WERI-Rb-1 (cell line): ENCODE measurements at regions not wholly inside any gene's neighbourhood (a gene's known extent, or its start where the extent isn't known, plus 50 kb on each side); places are given as distances from the start of the nearest gene placed in this dataset.

ENCODE experiments used
- DNase-seq: peaks from one replicate; pipeline ENCODE4 v3.0.0-alpha.2; 2020
- H3K27ac ChIP-seq: fragments of 250-450 bp; sonication (Bioruptor Pico); 2 replicates; pipeline ENCODE4 v1.5.1; 2020; ENCODE audit warnings: mild to moderate bottlenecking, moderate library complexity
- H3K27me3 ChIP-seq: fragments of 250-450 bp; sonication (Bioruptor Pico); 2 replicates; pipeline ENCODE4 v1.5.1; 2021; ENCODE audit warnings: mild to moderate bottlenecking, low read depth, moderate library complexity; ENCODE audit not compliant: insufficient read depth, severe bottlenecking
- H3K36me3 ChIP-seq: fragments of 250-450 bp; sonication (Bioruptor Pico); 2 replicates; pipeline ENCODE4 v1.5.1; 2020; ENCODE audit warnings: mild to moderate bottlenecking, moderate library complexity
- H3K4me3 ChIP-seq: 2 replicates; pipeline ENCODE4 v1.5.1; 2011; ENCODE audit warnings: low read depth, mild to moderate bottlenecking, control low read depth, low read length
- H3K9me3 ChIP-seq: fragments of 250-450 bp; sonication (Bioruptor Pico); 2 replicates; pipeline ENCODE4 v1.5.1; 2021; ENCODE audit warnings: mild to moderate bottlenecking, moderate library complexity; ENCODE audit not compliant: severe bottlenecking
- TF ChIP-seq, protein P1 (sequence below): IDR thresholded peaks from 2 replicates; pipeline ENCODE4 v1.5.1; 2011; ENCODE audit warnings: low read depth, mild to moderate bottlenecking, control low read depth, inconsistent platforms, low read length

DNA sequence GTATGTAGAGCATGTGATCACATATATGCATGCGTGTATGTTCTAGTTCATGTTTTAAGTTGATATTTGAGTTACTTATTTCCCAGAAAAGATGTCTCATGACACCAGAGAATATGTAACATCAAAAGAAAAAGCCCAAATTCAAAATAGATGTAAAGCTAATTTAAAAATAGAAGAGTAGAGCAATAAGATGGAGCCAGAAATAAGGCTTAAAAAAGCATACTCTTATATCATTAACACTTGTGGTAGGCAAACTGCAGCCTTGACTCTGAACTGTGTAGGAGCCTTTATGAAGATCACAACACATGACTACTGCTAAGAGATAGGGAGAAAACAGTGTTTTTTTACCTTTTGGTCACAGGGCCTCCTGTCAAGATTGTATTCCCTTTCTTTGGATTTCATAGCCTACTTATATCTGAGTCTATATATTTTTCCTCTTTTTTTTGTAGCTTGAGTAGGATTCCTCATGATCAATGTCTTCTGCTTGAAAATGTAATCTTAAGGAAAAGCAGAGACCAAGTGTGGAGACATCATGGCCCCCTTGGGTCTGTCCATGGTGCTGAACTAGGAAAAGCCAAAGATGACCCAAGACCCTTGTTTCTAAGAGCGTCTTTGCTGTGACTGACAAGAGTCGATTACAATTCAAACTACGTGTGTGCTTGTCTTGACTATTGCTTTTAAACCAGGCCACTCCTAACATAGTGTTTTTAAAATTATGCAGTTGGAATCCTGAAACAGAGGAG lies 390.4 kb downstream of the SHISA9 start:
- Histone ChIP-seq H3K27ac (no peak overlapping the region), H3K4me3 (no peak overlapping the region), H3K36me3 (no peaks in the 10 kb centered on the region), H3K9me3 (no peaks in the 10 kb centered on the region), H3K27me3 (no peaks in the 10 kb centered on the region)
- TF ChIP-seq, protein P1, sequence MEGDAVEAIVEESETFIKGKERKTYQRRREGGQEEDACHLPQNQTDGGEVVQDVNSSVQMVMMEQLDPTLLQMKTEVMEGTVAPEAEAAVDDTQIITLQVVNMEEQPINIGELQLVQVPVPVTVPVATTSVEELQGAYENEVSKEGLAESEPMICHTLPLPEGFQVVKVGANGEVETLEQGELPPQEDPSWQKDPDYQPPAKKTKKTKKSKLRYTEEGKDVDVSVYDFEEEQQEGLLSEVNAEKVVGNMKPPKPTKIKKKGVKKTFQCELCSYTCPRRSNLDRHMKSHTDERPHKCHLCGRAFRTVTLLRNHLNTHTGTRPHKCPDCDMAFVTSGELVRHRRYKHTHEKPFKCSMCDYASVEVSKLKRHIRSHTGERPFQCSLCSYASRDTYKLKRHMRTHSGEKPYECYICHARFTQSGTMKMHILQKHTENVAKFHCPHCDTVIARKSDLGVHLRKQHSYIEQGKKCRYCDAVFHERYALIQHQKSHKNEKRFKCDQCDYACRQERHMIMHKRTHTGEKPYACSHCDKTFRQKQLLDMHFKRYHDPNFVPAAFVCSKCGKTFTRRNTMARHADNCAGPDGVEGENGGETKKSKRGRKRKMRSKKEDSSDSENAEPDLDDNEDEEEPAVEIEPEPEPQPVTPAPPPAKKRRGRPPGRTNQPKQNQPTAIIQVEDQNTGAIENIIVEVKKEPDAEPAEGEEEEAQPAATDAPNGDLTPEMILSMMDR: no peak
- DNase-seq: no peak

DNA sequence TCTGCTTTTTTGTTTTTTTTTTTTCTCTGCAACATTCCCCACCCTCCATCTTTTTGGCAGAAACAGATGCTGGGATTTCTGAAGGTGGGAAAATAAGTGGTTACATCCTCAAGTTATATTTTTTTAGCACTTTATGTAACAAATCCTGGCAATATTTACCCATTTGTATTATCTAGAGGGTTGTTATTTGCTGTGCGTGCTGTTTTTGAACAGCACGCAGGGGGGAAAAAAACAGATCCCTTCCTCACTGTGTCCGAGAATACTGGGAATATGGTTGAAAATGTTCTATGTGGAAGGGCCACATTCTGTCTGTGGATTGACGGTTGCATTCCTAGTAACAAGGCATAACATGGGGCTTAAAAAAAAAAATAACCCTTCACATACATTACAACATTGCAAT lies 394.8 kb downstream of the SHISA9 start:
- H3K36me3 ChIP-seq: no peaks in the 10 kb centered on the region
- no peaks in the 10 kb centered on the region for H3K27me3 ChIP-seq
- no peak for DNase-seq
- no peaks in the 10 kb centered on the region for H3K9me3 ChIP-seq
- no peak overlapping the region for H3K4me3 ChIP-seq
- H3K27ac ChIP-seq: no peak overlapping the region
- TF ChIP-seq, protein P1: no peak

DNA sequence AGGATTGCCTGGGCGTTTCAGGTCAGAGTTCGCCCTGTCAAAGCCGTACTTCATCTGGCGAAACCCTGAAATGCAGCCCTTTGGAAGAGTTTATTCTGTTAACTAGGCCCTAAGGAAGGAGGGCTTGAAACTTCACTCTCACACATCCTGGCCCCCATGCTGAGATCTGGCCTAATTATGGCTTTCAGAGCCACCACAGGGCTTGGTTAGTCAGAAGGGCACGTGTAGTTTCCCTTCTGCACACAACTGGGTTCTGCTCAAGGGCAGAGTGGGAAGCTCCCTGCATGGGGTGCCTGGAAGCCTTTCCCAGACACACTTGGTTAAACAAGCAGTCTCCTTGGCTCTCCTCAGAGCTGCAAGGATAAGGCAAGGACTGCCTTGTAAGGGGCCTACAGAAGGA lies 397.3 kb downstream of the SHISA9 start:
- Histone ChIP-seq H3K27ac (no peak overlapping the region), H3K27me3 (no peaks in the 10 kb centered on the region), H3K9me3 (no peaks in the 10 kb centered on the region), H3K4me3 (no peak overlapping the region), H3K36me3 (no peaks in the 10 kb centered on the region)
- TF ChIP-seq, protein P1: no peak
- no peak for DNase-seq

DNA sequence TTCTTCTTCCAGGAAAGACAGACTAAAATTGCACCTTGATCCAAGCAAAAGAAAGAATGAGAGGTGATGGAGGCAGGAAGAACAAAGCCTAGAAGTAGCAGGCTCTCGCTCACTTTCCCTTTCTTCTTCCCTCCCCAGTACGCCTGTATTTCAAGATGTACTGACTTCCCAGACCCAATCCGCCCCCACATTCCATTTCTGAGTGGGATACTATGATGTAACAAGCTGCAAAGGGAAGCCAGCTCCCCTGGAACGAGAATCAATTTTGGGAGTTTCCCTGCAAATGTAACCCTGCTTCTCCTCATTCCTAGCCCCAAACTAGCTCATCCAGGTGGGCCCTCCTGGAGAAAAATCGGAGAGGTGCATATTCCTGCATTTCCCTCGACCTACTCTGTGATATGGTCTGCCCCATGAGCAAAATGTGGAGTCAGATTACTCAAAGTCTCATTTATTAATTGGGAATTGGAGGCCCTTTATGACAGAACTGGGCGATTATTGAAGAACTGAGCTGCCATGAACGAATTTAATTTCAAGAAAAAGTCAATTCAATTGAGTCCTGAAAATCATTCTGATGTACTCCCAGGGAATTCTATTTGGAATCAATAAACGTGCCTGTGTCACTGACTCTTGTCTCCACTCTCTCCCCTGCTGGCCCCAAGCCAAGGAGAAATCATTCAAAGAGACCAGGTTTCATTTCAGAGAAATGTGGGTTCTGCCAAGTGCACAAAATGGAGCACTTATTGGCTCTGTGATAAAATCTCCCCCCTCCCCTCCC lies 398.9 kb downstream of the SHISA9 start:
- no peak for DNase-seq
- H3K27ac ChIP-seq: no peak overlapping the region
- no peaks in the 10 kb centered on the region for H3K27me3 ChIP-seq
- TF ChIP-seq, protein P1: no peak
- no peaks in the 10 kb centered on the region for H3K9me3 ChIP-seq
- H3K36me3 ChIP-seq: no peaks in the 10 kb centered on the region
- no peak overlapping the region for H3K4me3 ChIP-seq

DNA sequence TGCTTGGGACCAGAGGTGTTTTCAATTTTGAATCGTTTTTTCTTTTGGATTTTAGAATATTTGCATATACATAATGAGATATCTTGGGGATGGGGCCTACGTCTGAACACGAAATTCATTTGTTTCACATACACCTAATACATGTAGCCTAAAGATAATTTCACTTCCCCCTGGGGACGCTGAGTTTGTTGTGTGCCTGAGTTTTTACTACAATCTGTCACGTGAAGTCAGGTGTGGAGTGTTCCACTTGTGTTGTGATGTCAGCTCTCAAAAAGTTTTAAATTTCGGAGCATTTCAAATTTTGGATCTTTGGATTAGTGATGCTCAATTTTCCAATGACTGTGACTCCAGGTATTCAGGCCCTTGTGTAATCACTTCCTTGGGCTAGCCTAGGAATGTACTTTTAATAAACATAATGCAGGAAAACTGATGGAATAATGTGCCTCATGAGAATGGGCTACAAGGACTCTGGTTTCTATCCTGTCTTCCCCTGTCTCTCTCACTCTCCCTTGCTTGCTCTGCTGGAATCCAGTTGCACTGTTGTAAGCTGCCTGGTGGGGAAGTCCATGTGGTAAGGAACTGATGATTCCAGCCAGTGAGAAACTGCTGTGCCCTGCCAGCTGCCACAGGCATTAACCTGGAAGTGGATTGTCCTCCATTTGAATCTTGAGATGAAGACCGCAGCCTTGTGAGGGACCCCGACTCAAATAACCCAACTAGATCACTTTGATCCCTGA lies 403.8 kb downstream of the SHISA9 start:
- Histone ChIP-seq H3K27me3 (no peaks in the 10 kb centered on the region), H3K9me3 (no peaks in the 10 kb centered on the region), H3K27ac (no peak overlapping the region), H3K4me3 (no peak overlapping the region), H3K36me3 (no peaks in the 10 kb centered on the region)
- TF ChIP-seq, protein P1: no peak
- no peak for DNase-seq
